GM19395 (cell line): ENCODE measurements at regions not wholly inside any gene's neighbourhood (a gene's known extent, or its start where the extent isn't known, plus 50 kb on each side); places are given as distances from the start of the nearest gene placed in this dataset.

Experiments used
- ATAC-seq: cut with Tn5 transposase; IDR thresholded peaks from one replicate; pipeline ENCODE4 v1.9.1; 2021; ENCODE audit warnings: mild to moderate bottlenecking, moderate library complexity; ENCODE audit not compliant: unreplicated experiment

DNA sequence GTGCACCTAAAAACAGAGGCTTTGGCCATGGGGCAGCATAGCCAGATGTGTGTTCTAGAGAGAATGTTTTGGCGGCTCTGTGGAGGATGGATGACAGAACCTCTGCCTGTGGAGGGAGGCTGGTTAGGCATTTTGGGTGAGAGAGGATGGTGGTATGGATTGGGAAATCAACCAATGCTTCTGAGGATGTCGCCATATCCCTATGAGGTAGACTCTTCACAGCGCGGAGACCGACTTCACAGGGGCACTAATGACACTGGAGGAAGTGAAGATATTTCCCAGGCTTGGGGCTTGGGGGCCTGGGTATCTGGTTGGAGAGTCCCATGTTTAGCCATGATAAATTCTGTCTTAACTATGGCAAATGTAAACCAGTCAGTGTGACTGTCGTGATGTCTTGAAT, 140.6 kb upstream of the KLF4 start:
- no peak for ATAC-seq

DNA sequence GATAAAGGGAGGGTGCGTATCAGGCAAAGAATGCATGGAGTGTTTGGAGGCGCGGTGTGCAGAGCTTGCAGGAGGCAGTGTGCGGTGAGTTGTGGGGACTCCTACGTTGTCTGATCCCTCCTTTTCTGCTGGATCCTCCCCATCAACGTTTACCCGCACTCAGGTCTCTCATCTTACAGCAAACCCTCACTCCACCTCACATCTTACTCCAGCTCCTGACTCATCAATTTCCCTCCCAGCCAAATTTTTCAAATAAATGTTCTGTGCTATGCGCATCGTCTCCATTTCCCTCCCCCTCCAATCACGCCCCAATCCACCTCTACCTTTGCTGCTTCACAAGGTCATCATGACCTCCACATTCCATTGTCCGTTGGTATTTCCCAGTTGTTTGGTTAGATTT, 138.9 kb upstream of the KLF4 start:
- no peak for ATAC-seq

DNA sequence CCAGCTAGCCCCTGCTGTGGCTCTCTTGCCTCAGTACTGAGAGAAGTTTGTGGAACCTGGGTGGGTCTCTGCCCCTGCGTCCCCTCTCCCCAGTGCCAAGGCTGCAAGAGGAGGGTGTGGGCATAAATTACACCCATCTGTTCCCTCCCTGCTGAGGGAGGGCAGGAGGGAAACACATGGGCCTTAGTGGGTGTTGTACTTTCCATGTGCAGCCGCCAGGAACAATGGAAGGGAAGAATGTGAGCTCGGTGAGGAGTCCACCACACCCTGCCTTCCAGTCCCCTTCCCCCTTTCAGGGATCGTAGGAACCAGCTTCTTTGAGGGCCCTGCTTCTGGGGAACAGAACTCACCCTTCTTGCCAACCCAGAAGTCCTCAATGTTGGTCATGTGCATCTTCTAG, 138.2 kb upstream of the KLF4 start:
- ATAC-seq, result no peak

DNA sequence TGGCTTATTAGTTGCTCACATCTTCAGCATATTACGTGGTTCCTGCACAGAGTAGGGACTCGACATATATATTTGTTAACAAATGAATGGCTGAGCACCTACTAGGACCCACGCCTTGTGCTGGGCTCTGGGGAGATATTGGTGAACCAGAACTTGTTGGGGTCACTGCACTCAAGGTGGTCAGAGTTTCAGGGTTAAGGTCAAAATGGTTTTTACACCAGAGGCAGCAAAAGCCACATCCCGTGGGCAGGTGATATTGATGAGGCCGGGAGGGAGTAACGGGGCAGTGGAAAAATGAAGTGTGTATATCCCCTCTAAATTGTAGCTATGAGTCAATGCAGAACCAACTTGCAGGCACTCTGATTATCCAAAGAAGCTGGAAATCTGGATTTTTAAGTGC, 136.5 kb upstream of the KLF4 start:
- ATAC-seq, result no peak

DNA sequence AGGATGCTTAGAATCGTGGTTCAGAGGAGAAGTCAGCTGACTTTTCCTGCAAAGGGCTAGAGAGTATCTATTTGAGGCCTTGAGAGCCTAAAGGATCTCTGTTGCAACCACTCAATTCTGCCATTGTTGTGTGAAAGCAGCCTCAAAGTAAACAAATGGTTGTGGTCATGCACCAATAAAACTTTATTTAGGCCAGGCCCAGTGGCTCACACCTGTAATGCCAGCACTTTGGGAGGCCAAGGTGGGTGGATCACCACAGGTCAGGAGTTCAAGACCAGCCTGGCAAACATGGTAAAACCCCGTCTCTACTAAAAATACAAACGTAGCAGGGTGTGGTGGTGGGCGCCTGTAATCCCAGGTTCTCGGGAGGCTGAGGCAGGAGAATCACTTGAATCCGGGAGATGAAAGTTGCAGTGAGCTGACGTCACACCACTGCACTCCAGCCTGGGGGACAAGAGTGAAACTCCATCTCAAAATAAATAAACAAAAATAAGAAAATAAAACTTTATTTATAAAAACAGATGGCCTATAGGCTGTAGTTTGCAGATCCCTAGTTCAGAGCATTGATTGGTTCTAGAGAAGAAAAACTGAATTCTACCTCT, 135.9 kb upstream of the KLF4 start:
- ATAC-seq, result no peak

DNA sequence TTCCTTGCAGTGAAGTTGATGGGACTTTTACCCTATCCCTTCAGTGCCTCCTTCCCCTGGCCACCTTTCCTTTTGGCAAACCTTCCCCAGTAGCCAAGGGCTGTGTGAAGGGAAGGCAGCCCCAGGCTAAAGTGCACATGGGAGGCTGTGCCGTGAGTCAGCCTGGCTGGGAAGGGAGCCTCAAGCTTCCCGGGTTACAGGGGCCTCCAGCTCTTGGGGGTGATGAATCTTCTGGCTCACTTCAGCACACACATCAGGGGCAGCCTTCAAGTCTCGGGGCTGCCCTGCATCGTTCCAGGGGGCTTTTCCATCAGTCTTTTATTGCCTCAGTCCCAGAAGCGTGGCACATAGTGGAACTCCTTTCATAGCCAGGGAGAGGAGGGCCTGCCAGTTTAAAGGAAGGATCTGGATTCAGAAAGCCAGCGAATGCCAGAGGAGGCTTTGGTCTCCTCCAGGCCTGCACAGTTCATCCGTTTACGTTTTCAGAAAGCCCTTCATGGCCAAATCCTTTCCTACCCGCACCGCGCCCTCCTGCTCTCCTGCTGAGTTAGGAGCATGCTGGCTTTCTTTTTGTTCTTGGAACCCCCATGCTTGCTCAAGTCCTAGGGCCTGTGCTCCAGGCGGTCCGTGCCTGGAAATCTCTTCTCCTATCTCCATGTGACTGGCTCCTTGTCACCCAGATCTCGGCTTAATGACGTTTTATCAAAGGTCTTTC, 134.8 kb upstream of the KLF4 start:
- ATAC-seq, result no peak

DNA sequence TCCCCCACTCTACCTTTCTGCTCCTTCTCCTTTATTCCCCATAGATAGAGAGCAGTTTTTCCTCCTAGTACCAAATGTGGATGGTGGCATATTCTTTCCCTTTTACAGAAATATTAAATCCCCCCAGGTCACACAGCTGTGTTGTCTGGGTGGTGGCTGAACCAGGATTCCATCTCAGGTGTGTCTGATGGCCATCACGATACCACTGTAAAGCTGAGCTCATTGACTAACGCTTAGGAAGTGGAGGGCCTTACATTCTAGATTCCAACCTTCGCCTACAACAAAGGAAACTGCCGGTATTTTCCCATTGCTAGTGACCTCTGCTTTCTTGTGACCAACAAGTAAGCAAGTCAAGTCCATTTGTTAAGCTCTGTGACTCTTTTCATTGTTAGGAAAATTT, 131.9 kb upstream of the KLF4 start:
- no peak for ATAC-seq

DNA sequence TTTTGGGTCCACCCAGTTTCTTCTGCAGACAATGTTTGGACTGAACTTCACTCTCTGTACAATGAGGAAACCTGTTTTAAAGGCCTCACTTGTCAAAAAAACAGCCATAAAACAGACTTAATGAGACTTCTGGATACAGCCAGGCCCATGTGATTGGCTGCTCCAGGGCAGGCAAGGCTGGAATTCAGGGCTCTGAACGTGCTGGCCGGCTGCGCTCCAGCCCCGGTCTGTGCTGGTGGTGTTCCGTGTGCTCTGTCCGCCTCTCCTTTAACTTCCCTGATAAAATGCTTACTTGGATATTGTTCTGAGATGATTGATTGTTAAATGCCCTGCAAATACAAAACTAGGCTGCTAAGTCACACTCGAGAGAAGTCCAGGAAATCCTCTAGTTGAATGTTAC, 131.2 kb upstream of the KLF4 start:
- ATAC-seq, result no peak

DNA sequence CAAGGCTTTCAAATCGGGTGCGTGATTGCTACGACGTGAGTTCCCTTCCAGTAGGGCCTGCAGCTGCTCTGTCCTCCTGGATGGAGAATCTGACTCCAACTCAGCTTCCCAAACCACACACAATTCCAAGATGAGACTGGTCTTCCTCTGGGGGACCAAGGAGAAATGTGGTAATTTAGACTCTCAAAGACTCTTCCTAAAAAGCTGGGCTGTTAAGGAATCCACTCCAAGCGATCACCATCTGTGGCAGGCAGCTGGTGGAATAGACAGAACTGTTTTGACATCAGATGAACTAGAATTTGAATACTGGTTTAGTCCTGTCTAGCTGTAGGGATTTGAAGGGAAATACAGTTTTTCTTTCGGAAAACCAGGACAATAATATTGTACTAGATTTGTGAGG, 130.7 kb upstream of the KLF4 start:
- ATAC-seq, result no peak

DNA sequence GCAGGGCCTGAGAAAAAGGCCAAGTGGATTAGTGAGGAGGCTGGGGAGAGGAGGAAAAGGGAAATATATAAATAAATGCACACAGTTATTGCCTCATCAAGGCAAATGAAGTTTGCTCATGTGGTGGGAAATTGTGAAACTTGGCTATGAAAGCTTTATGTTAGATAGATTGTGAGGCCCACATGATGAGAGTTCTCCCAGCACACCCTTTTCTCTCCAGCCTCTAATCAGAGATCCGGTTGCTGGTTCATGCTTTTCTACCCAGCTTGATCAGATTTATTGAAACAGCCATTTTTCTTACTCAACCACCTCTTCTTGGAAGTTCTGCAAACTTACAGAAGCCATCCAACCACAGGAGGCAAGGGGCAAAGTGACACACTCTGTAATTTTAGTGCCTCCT, 125.8 kb upstream of the KLF4 start:
- no peak for ATAC-seq

DNA sequence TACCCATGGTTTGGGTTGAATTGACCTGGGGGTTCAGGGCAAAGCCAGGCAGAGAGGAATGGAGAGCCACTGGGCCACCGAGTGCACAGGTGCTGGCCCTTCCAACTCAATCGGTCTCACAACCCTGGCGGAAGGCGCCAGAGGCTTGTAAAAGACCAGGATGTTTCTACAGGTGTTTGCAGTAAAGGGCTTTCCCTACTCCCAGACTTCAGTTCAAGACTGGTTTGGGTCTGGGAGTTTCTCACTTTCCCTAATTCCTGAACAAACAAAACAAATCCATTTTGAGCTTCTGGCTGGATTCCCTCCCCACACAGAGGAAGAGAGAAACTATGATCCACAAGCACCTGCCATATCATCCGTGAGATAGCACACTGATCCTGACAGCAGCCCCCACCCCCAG, 125.2 kb upstream of the KLF4 start:
- no peak for ATAC-seq

DNA sequence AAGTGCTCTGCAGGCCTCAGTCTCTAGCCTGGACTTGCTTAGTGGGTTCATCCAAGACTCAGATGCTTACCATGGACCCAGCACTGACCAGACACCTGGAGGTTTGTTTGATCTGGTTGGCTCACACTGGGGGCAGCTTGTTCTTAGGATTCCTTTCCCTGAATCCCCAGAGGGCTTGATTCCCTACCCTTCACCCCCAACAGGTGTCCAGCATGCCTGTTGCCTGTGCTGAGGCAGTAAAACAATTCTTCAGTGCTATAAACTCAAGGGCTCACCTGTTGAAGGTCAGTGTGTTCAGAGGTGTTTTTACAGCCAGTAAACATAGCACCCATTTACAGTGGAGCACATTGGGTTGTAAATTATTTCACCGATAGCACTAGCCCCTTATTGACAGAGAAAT, 123.8 kb upstream of the KLF4 start:
- ATAC-seq, result no peak

DNA sequence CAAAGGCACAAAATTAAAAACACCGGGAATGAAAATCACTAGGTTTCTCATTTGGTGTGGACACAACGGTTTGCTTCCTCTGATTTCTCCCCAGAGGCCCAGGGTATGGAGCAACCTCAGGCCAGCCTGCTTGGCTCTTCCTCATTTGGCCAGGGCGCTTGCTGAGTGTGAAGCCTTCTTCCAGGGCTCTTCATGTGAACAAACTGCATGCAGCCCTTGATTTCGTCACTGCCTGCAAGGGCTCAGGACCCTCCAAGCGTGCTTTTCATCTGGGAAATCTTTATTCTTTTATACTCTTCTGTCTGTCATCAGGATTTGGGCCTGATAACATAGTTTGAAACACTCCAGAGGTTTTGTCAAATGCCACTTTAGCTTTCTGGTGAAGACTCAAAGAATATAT, 122.6 kb upstream of the KLF4 start:
- ATAC-seq, result no peak

DNA sequence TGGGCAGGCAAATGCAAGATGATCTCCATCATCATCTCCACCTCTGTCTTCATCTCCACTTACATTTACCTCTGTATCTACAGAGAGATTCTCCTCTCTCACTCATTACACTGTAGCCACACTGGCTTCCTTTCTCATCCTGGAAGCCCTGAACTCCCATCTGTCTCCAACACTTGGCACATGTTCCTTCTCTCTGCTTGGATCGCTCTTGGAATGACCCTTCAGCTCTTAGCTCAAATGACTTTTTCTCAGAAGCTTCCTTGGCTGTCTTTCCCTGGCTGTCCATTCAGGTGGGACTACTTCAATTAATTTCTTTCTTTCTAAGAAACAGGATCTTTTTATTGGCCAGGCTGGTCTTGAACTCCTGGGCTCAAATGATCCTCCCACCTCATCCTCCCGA, 120.0 kb upstream of the KLF4 start:
- no peak for ATAC-seq

DNA sequence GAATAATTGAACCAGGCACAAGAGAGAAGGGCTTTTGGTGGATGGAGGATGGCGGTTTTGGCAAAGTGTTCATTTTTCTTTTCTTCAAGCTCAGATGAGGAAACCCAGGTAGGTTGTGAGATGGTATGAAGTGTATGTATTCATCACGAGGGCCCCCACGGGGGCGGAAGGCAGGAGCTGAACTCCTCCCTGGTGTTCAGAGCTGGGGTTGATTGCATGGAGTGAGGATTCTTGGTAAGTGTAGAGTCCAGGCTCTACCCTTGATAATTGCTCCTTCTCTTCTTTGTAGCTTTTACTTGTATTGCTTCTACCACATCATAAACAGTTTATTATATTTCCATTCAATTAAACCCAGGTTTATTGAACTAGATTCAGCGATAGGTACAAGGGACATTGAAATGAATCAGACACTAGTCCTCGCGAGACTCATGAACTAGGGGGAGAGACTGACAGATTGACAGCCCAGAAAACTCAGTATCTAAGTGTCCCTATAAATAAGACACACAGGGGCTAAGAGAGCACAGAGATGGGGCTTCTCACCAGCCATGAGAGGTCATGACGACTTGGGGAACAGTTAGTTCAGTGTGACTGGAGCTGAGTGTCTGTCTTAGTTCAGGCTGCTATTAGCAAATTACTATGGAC, 116.7 kb upstream of the KLF4 start:
- no peak for ATAC-seq

DNA sequence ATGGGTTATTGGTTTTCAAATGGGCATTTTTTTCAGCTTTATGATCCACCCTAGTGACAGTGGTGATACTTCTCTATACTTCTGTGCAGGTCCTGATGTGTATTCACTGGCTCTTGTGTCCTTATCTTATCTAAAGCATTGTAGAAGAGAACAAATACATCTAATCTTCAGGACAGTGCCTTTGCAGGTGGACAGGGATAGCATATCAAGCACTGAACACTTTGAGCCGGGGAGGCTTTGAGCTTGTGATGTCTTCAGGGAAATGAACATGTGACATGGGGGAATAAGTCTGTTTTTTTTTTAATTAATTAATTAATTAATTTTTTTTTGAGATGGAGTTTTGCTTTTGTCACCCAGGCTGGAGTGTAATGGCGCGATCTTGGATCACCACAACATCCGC, 115.5 kb upstream of the KLF4 start:
- ATAC-seq, result no peak

DNA sequence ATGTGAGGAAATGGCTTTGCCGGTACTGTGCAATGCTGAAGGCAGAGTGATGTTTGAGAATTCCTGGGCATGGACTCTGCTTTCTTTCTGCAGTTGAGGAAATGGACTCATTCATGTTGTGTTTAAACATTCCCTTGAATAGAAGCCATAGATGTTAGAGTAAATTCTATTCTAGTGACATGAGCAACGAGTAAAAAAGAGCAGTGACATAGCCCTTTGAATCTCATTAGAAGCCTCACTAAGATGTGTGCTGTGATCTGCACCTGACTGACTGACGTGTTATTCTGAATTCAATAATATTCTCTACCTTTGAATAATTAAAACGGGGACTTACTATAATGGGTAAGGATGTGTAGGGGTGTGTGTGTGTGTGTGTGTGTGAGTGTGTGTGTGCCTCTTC, 113.7 kb upstream of the KLF4 start:
- no peak for ATAC-seq

DNA sequence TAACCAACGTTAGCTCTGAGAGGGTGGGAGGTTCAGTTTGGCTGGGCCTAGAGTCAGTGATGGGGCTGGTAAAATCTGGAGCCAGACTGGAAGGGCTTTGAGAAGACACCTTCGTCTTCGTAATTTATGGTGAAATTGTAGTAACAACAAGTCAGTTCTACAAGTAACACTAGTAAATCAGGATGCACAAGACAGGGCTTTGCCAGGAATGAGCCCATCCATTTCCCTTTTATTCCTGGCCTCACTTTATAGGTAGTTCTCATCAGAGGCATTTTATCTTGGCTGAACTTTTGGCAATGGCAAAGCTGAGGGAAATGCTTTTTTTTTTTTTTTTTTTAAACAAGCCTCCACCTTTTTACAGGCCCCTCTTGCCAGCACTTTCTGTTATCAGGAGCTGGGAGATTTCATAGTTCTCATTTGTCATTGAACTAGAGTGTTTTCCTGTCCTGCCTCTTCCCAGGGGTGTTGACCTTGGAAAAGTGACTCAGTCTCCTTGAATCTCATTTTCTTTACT, 110.5 kb upstream of the KLF4 start:
- ATAC-seq, result no peak

DNA sequence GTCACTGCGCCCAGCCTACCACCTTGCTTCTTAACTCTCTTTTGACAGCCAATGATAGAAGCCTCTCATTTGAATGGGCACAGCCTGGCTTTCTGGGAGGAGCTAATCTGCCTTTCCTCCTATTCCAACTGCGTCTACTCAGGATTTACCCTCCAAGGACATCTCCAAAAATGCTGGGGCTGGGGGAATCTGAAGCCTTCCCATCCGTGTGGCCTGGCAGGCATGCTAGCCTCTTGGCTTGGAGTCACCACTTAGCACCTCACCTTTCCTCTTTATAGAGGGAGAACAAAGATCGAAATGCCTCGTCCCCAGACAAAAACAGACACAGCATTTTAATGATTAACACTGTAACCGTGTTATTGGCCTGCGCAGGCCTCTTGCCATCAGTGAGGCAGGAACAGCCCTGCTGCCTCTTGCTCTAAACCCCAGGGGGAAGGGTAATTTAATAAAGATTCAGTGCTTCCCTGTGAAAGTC, 108.2 kb upstream of the KLF4 start:
- ATAC-seq, result no peak

DNA sequence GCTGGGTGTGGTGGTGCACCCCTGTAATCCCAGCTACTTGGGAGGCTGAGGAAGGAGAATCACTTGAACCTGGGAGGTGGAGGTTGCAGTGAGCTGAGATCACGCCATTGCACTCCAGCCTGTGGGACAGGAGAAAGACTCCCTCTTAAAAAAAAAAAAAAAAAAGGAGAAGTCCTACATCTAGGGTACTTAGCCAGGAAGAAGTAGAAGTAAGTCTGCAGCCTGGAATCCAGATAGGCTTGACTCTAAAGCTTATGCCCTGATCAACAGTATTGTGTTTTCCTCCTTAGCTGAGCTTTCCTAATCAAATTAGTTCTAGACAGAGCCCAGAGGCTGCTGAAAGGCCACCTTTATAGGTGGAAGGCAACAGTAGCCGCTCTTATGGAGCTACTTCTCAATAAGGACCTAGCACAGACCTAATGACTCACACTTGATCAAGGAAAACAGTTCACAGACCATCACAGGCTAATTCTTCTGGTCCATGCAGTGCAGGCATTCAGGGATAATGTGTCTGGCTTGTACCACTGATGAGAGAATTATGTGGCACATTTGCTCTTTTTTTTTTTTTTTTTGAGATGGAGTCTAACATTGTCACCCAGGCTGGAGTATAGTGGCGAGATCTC, 105.5 kb upstream of the KLF4 start:
- no peak for ATAC-seq

DNA sequence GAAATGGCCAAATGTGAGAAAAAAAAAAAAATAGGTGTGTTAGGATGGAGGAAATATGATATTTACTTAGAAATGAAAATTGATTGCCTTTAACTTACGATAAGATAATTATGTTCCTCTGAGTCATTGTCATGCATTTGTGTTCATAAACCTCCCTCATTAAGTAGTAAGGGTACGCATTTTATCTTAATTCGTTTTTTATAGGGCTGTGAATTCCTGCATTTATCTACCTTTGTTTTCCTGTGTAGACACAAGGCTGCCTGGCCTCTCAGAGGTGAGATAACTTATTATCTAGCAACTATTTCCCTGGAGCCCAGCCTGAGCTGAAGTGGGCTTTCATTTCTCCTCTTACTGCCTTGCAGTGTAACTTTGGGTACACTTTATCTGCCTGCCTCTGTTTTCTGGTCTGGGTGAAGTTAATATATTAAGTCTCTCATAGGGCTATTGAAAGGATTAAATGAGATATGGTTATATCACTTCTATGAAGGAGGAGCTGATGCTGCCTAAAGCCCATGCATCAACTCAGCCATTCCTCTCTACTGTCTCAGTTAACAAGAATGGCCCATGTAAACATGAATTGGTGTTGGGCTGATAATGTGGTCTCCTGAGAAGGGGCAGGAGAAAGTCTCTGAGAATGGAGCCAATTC, 103.8 kb upstream of the KLF4 start:
- no peak for ATAC-seq
